ENCODE measurements at regions not wholly inside any gene's neighbourhood (a gene's known extent, or its start where the extent isn't known, plus 50 kb on each side); places are given as distances from the start of the nearest gene placed in this dataset.
"Not testable (repeated sequence)": the region's sequence is repeated elsewhere in the genome, so short reads cannot be mapped to it uniquely, and the experiment has no call there.

DNA sequence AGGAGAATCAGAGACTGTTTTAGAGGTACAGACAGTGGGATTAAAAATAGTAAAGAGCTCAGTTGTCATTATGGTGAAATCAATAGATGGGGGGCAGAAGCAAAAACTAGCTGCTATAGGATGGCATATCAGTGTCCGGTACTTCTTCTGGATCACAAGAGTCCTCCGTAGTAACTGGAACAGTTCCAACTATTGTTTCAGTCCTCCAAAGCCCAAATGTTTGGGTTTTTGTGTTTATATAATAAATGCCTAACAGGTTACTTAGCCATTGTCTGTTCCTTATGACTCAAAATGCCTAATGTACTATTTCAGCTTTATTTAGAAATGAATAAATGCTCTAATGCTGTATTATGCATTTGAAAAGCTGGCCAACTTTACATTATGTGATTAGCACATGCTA lies 401.2 kb downstream of the PTH2R start:
- Histone ChIP-seq H3K27me3 (no peaks in the 10 kb centered on the region), H3K36me3 (no peaks in the 10 kb centered on the region), H3K9me3 (no peaks in the 10 kb centered on the region), H3K27ac (no peak overlapping the region), H3K4me3 (no peak overlapping the region), H3K4me1 (no peaks in the 10 kb centered on the region)
- ATAC-seq (no peak), DNase-seq (no peak)
- TF ChIP-seq, protein P1, sequence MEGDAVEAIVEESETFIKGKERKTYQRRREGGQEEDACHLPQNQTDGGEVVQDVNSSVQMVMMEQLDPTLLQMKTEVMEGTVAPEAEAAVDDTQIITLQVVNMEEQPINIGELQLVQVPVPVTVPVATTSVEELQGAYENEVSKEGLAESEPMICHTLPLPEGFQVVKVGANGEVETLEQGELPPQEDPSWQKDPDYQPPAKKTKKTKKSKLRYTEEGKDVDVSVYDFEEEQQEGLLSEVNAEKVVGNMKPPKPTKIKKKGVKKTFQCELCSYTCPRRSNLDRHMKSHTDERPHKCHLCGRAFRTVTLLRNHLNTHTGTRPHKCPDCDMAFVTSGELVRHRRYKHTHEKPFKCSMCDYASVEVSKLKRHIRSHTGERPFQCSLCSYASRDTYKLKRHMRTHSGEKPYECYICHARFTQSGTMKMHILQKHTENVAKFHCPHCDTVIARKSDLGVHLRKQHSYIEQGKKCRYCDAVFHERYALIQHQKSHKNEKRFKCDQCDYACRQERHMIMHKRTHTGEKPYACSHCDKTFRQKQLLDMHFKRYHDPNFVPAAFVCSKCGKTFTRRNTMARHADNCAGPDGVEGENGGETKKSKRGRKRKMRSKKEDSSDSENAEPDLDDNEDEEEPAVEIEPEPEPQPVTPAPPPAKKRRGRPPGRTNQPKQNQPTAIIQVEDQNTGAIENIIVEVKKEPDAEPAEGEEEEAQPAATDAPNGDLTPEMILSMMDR (IDR thresholded peaks at IDR 0.05): no peak
- intact Hi-C loops (cut with DNase I): no loop called here

DNA sequence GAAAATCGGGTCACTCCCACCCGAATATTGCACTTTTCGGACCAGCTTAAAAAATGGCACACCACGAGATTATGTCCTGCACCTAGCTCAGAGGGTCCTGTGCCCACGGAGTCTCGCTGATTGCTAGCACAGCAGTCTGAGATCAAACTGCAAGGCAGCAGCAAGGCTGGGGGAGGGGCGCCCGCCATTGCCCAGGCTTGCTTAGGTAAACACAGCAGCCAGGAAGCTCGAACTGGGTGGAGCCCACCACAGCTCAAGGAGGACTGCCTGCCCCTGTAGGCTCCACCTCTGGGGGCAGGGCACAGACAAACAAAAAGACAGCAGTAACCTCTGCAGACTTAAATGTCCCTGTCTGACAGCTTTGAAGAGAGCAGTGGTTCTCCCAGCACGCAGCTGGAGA lies 405.3 kb downstream of the PTH2R start:
- H3K27me3 ChIP-seq; ATAC-seq; H3K36me3 ChIP-seq; H3K4me1 ChIP-seq; H3K4me3 ChIP-seq; H3K27ac ChIP-seq; H3K9me3 ChIP-seq; intact Hi-C loops (cut with DNase I); DNase-seq: not testable (repeated sequence)

DNA sequence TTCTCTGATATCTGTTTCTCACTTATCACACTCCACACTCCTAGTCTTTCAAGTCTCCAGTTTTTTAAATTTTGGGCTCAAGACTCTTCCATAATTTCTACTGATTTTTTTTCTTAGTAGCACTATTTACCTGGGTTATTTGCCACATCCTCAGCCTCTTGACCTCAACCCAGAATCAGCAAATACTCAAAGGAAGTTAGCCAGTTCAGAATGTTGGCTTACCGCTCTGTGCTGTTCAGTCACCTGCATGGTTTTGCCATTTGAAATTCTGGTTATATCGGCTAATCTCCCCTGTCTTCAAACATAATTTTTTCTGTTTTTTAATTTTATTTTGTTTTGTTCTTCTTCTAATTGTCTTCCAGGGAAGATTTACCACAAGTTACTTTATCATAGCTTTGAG lies 412.6 kb downstream of the PTH2R start:
- intact Hi-C loops (cut with DNase I): no loop called here
- Histone ChIP-seq H3K27ac (no peak overlapping the region), H3K4me3 (no peak overlapping the region), H3K36me3 (no peaks in the 10 kb centered on the region), H3K27me3 (no peaks in the 10 kb centered on the region), H3K4me1 (no peaks in the 10 kb centered on the region), H3K9me3 (no peaks in the 10 kb centered on the region)
- peak; percentile 60 for ATAC-seq
- DNase-seq: no peak
- TF ChIP-seq, protein P1 (IDR thresholded peaks at IDR 0.05): no peak

DNA sequence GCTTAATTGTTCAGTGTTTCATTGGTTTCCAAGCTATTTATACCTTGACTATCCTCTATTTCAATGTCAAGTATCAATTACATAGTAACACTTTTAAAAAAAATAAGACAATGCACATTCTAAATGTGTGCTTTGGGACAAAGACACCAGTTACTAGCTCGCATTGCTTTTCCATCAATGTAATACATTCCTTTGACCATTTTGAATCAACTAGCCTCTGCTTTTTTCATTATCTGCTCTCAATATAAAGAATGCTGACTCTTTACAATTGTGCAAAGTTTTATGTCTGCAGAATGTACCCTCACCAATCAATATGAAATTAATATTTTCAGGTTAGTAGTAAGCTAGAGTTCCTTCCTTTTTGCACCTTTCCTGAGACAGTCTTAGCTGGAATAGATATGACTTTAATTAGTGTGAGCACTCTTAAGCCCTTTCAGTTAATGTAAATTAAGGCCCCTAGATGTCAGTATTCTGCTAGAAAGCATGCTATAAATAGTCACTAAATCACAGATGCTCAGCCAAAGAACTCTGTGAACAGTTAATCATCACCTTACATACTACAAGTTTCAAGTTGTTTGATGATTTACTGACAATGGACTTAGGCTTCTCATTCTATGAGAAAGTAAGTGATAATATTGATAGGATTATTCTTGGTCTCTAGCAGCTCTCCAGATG lies 413.6 kb downstream of the PTH2R start:
- ATAC-seq (peak; percentile 49), DNase-seq (no peak)
- intact Hi-C loops (cut with DNase I): no loop called here
- Histone ChIP-seq H3K36me3 (no peaks in the 10 kb centered on the region), H3K9me3 (no peaks in the 10 kb centered on the region), H3K4me1 (no peaks in the 10 kb centered on the region), H3K27ac (no peak overlapping the region), H3K4me3 (no peak overlapping the region), H3K27me3 (no peaks in the 10 kb centered on the region)
- TF ChIP-seq, protein P1 (IDR thresholded peaks at IDR 0.05): peak; percentile 22

DNA sequence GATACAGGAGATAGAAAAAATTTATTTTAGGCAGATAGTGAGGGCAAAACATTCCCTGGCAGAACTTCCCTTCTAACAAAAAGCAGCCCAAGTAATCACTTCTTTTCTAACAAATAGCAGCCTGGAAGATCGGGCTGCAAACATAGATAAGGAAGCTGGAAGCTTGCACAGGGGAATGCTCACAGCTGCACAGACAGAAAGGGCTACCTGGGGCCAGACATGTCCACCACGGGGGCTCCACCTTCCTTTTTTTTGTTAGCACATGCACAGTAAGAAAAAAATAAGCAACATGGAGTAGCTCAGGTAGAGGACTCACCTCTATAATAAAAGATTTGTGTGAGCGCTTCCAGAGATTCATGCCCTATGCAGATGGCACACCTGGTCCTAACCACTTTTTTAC lies 420.5 kb downstream of the PTH2R start:
- ATAC-seq: no peak
- intact Hi-C loops (cut with DNase I): no loop called here
- no peaks in the 10 kb centered on the region for H3K36me3 ChIP-seq

DNA sequence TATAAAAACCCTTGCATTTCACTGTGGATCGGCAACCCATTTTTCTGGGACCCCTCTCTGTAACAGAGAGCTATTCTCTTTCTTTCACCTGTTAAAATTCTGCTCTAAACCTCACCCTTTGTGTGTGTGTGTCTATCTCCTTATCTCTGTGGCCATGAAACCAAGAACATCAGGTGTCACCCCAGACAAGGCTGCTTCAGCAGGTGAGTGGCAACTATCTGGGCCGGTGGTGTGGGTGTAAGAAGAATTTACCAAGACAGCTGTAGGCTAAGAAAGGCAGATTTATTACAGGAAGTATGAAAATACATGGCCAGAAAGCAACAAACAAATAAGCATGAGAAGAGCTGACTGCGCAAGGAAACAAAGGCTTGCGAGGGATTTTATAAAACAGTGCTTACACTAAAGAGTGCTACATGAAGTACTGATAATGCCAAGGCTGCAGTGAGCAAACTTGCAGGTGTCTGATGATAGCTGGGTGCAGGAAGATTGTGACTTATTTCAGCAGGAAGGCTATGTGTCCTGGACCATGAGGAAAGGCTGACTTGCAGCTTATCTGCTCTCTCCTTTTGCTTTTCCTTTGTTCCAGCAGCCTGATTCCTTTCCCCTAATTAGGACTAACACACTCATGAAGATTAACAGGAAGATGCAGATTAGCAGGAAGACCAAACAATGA lies 421.1 kb downstream of the PTH2R start:
- Histone ChIP-seq H3K4me1 (no peaks in the 10 kb centered on the region), H3K9me3 (no peaks in the 10 kb centered on the region), H3K36me3 (no peaks in the 10 kb centered on the region), H3K27ac (no peak overlapping the region), H3K4me3 (no peak overlapping the region), H3K27me3 (no peaks in the 10 kb centered on the region)
- no peak for DNase-seq
- TF ChIP-seq, protein P1 (IDR thresholded peaks at IDR 0.05): no peak
- ATAC-seq: no peak
- intact Hi-C loops (cut with DNase I): no loop called here

More for the DNA sequence above, 420.5 kb downstream of the PTH2R start:
- H3K9me3 ChIP-seq: no peaks in the 10 kb centered on the region
- no peak overlapping the region for H3K27ac ChIP-seq
- no peak for DNase-seq
- H3K4me3 ChIP-seq: no peak overlapping the region
- no peaks in the 10 kb centered on the region for H3K27me3 ChIP-seq
- TF ChIP-seq, protein P1 (IDR thresholded peaks at IDR 0.05): no peak
- no peaks in the 10 kb centered on the region for H3K4me1 ChIP-seq
